Heart left ventricle (tissue), 16 donors: ENCODE measurements at regions not wholly inside any gene's neighbourhood (a gene's known extent, or its start where the extent isn't known, plus 50 kb on each side); places are given as distances from the start of the nearest gene placed in this dataset.
"Not testable (repeated sequence)": the region's sequence is repeated elsewhere in the genome, so short reads cannot be mapped to it uniquely, and the experiment has no call there.

ENCODE experiments used
- ATAC-seq, 4 donors: fragments of 200-7000 bp; cut with Tn5 transposase; one replicate each; pipeline ENCODE4 v1.9.1; 2020 to 2022; ENCODE audit warnings: moderate library complexity in 4 of 4, mild to moderate bottlenecking in 3 of 4, moderate number of reproducible peaks in 1 of 4
- DNase-seq, 5 donors: peaks; one replicate each; pipeline ENCODE4 v3.0.0-alpha.2; 2020
- H3K27ac ChIP-seq, 12 donors: fragments of 200-600 bp; sonication (generic) in 4 of 12; one replicate each; pipeline versions ENCODE4 v1.5.0 to v1.8.0; 2016 to 2022; ENCODE audit warnings: mild to moderate bottlenecking in 2 of 12
- H3K27me3 ChIP-seq, 9 donors: fragments of 200-600 bp; sonication (generic) in 2 of 9; one replicate each; pipeline versions ENCODE4 v1.5.1 to v1.8.0; 2016 to 2022; ENCODE audit warnings: mild to moderate bottlenecking in 3 of 9
- H3K36me3 ChIP-seq, 9 donors: fragments of 200-600 bp; sonication (generic) in 2 of 9; one replicate each; pipeline versions ENCODE4 v1.5.0 to v1.8.0; 2018 to 2022; ENCODE audit warnings: mild to moderate bottlenecking in 2 of 9
- H3K4me1 ChIP-seq, 12 donors: fragments of 200-600 bp; sonication (generic) in 4 of 12; one replicate each; pipeline versions ENCODE4 v1.5.0 to v1.8.0; 2016 to 2022; ENCODE audit warnings: mild to moderate bottlenecking in 3 of 12
- H3K4me3 ChIP-seq, 12 donors: fragments of 200-600 bp; sonication (generic) in 4 of 12; one replicate each; pipeline versions ENCODE4 v1.5.0 to v1.8.0; 2017 to 2022; ENCODE audit warnings: mild to moderate bottlenecking in 9 of 12, moderate library complexity in 4 of 12
- H3K9me3 ChIP-seq, 12 donors: fragments of 200-600 bp; sonication (generic) in 4 of 12; one replicate each; pipeline versions ENCODE4 v1.5.0 to v1.8.0; 2016 to 2022; ENCODE audit warnings: mild to moderate bottlenecking in 1 of 12
- CTCF ChIP-seq, 12 donors: fragments of 200-600 bp; sonication (generic) in 4 of 12; IDR thresholded peaks; one replicate each; pipeline versions ENCODE4 v1.5.0 to v1.8.0; 2018 to 2022; ENCODE audit warnings: antibody characterized with exemption in 12 of 12, mild to moderate bottlenecking in 5 of 12
- POLR2A ChIP-seq, 2 donors: fragments of 450-650 bp; IDR thresholded peaks; one replicate each; pipeline ENCODE4 v1.6.1; 2017; ENCODE audit warnings: antibody characterized with exemption in 2 of 2, mild to moderate bottlenecking in 2 of 2, moderate library complexity in 2 of 2
- WGBS, 4 donors: extraction: QIAGEN DNeasy Blood & Tissue Kit in 2 of 4; methylation state at CpG; one replicate each; pipeline versions ENCODE4 v1.1.5 to v1.1.7; 2013 to 2018; 5-methylcytosine and 5-hydroxymethylcytosine counted together
- intact Hi-C, 10 donors: fragments of 100-400 bp; cut with DNase I; formaldehyde crosslinking; loops; one replicate each; pipeline versions ENCODE4 v1.11.1 to v1.14.2; 2022
- donor health status: ischemic (EF 13 %, LVEDD 7.1; RV severe dilation, severe dysfunction).
- donor health status: healthy with polysubstance abuse.
- donor health status: DM: no; HTN: yes; CAD: no.
- donor health status: DM: no; HTN: no; CAD: no.
- donor health status: ischemic (EF 25% LVEDD 6.9; RV normal size, moderate dysfunction).
- donor health status: ischemic (EF 25% LVEDD 5.7; RV mildly dilated, moderate dysfunction).
- donor health status: healthy.
- donor health status: DM: yes; HTN: yes; CAD: no.
- donor health status: ischemic (EF 35%, LVEDD 5.7; RV mildly dilated, moderate dysfunction).
- donor health status: nonischemic (EF 11% LVEDD 7.7; RV severe dilation, severe dysfunction).
- donor health status: DM: yes; HTN: yes; CAD: no.
- donor health status: PGD.
- donor health status: ischemic (EF 29% LVEDD 5.4; RV normal size, mild dysfunction).
- donor health status: nonischemic (EF 23%, LVEDD 6.1; RV moderate dilation, normal function).

DNA sequence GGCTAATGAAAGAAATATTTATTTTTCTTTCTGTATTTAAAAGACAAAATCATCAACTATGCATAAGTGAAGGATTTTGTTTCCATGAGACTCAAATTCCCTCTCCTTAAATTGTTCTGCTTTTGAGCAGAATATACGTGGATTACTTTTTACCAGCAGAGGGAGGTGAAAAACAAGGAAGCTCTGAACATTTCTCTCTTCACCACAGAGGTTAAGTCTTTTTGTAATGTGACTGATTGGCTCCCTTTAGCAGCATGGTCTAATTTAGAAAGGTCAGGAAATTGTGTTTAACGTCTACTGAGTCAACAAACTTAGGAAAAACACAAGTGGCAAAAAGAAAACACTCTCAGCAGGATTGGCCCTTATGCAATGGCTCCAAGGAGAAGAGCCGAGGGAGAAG lies 55.1 kb upstream of the F9 start:
- no peaks in the 10 kb centered on the region for H3K36me3 ChIP-seq
- WGBS, 4 donors = 43 to 59% (median 57%) methylated on average over 3 of the region's 3 CpGs
- H3K4me1 ChIP-seq = no peaks in the 10 kb centered on the region
- no peak for TF ChIP-seq POLR2A (IDR thresholded peaks at IDR 0.05)
- TF ChIP-seq CTCF (IDR thresholded peaks at IDR 0.05) = no peak
- H3K4me3 ChIP-seq = no peak overlapping the region
- peaks cover 0 to 4% (median 0%) of the 10 kb centered on the region in 9 donors for H3K27me3 ChIP-seq
- no peak overlapping the region for H3K27ac ChIP-seq
- ATAC-seq (no peak), DNase-seq (no peak)
- no peaks in the 10 kb centered on the region for H3K9me3 ChIP-seq
- intact Hi-C loops = no loop called here

GRCh38 chrX:139461945-139462344 lies 68.6 kb upstream of the F9 start:
- H3K36me3 ChIP-seq, DNase-seq, ATAC-seq, H3K4me1 ChIP-seq, H3K27ac ChIP-seq, H3K27me3 ChIP-seq, H3K9me3 ChIP-seq, H3K4me3 ChIP-seq, intact Hi-C loops: not testable (repeated sequence)
- 50 to 83% (median 77%) methylated on average over 1 of the region's 1 CpG for WGBS, 4 donors

GRCh38 chrX:139454743-139455142 lies 75.8 kb upstream of the F9 start:
- intact Hi-C loops = no loop called here
- DNase-seq (no peak), ATAC-seq (no peak)
- H3K36me3 ChIP-seq = no peaks in the 10 kb centered on the region
- H3K27ac ChIP-seq = no peak overlapping the region
- WGBS, 4 donors = 48 to 76% (median 61%) methylated on average over 1 of the region's 1 CpG
- H3K9me3 ChIP-seq = no peaks in the 10 kb centered on the region
- H3K4me3 ChIP-seq = no peak overlapping the region
- H3K4me1 ChIP-seq = no peaks in the 10 kb centered on the region
- TF ChIP-seq CTCF (IDR thresholded peaks at IDR 0.05) (no peak), POLR2A (IDR thresholded peaks at IDR 0.05) (no peak)
- H3K27me3 ChIP-seq = peaks cover 0 to 6% (median 0%) of the 10 kb centered on the region in 9 donors

DNA sequence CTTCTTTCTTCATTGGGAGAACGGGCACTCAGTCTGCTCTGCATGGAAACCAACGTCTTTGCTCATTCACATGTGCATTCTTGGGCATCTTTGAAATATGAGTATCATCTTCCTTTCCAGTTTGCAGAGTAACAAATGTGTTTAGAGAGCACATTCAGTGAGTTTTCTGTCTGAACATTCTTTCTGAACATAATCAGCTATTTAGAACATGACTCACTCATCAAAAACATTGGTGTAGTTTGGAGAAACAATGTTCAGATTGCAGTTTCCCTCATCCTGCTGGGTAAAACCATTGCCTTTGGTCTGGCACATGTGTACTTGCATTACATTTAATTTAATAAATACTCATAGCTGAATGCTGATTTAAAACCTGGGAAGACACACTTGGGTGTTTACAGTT lies 81.5 kb upstream of the F9 start:
- H3K4me1 ChIP-seq = no peaks in the 10 kb centered on the region
- peaks cover 0 to 6% (median 0%) of the 10 kb centered on the region in 12 donors for H3K9me3 ChIP-seq
- H3K36me3 ChIP-seq = no peaks in the 10 kb centered on the region
- no peak overlapping the region for H3K4me3 ChIP-seq
- no peak overlapping the region for H3K27ac ChIP-seq
- 50 to 61% (median 51%) methylated on average over 2 of the region's 2 CpGs for WGBS, 4 donors
- ATAC-seq (no peak), DNase-seq (no peak)
- TF ChIP-seq POLR2A (IDR thresholded peaks at IDR 0.05) = no peak
- TF ChIP-seq CTCF (IDR thresholded peaks at IDR 0.05) = no peak
- H3K27me3 ChIP-seq = no peaks in the 10 kb centered on the region
- intact Hi-C loops = no loop called here

DNA sequence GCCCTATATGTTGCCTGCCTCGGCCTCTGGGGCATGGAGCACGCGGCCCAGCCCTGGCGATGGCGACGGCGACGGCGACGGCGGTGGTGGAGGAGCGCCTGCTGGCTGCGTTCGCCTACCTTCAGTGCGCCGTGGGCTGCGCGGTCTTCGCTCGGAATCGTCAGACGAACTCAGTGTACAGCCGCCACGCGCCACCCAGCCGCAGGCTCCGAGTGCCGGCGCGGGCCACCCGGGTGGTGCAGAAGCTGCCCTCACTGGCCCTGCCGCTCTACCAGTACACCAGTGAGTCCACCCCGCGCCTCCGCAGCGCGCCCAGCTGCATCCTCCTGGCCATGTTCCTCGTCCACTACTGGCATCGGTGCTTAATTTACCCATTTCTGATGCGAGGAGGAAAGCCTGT lies 83.7 kb upstream of the F9 start:
- no peak for ATAC-seq
- intact Hi-C loops = no loop called here
- no peak for DNase-seq
- H3K4me3 ChIP-seq = no peak overlapping the region
- no peak overlapping the region for H3K27ac ChIP-seq
- no peaks in the 10 kb centered on the region for H3K27me3 ChIP-seq
- no peaks in the 10 kb centered on the region for H3K4me1 ChIP-seq
- TF ChIP-seq CTCF (IDR thresholded peaks at IDR 0.05) (no peak), POLR2A (IDR thresholded peaks at IDR 0.05) (no peak)
- H3K9me3 ChIP-seq = peaks cover 0 to 6% (median 0%) of the 10 kb centered on the region in 12 donors
- 88 to 97% (median 96%) methylated on average over 35 to 40 of the region's 40 CpGs for WGBS, 4 donors
- H3K36me3 ChIP-seq = no peaks in the 10 kb centered on the region
